Loucy (cell line): ENCODE measurements at regions not wholly inside any gene's neighbourhood (a gene's known extent, or its start where the extent isn't known, plus 50 kb on each side); places are given as distances from the start of the nearest gene placed in this dataset.

Source experiments
- CTCF ChIP-seq: fragments of 200-600 bp; sonication (generic); conservative IDR thresholded peaks from 2 replicates; pipeline ENCODE4 v1.5.1; 2014; ENCODE audit warnings: mild to moderate bottlenecking, antibody characterized with exemption, low read length
- EZH2phosphoT487 ChIP-seq: fragments of 200-600 bp; IDR thresholded peaks from 2 replicates; pipeline ENCODE4 v1.6.1; 2018; ENCODE audit warnings: antibody characterized with exemption, mild to moderate bottlenecking, moderate library complexity, borderline replicate concordance

GRCh38 chr9:21565155-21565554, 83.0 kb upstream of the IFNE start:
- TF ChIP-seq CTCF (no peak), EZH2phosphoT487 (no peak)
